ENCODE measurements at regions not wholly inside any gene's neighbourhood (a gene's known extent, or its start where the extent isn't known, plus 50 kb on each side); places are given as distances from the start of the nearest gene placed in this dataset.
"Not testable (repeated sequence)": the region's sequence is repeated elsewhere in the genome, so short reads cannot be mapped to it uniquely, and the experiment has no call there.

DNA sequence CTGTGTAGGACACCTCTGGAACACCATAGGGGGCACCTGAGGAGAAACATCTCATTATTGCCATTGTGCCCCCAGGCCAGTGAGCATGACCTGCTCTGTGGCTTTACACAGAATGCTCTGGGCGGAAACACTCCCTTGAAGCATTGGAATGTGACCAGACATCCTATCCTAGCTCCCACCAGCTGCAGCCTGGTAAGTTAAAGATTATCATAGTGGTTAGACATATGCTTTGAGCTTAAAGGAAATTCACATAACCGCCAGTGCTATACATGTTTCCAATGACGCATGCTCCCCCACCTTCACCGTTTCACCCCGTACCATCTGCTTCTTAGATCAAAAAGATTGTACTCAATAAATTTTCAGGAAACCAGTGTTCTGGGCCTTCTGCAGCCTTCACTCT, 217.7 kb upstream of the CENPE start:
- no peak for DNase-seq

DNA sequence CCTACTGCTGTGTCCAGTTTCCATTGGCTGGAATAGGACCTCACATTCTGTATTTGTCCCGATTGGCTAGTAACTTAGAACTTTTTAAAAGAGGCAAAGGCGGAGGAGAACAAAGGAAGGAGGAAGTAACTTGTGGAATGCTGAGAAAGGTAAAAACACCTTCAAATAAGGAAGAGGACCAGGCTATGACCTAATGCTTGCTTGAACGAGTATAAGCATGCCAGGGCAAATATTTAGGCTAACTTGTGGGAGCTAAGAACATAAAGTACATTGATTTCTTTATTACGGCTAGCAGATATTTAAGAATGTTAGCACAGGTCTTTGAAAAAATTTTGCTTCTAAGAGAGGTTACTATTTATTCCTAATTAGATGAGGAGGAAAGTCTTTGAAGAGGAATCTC, 214.5 kb upstream of the CENPE start:
- not testable (repeated sequence) for DNase-seq

DNA sequence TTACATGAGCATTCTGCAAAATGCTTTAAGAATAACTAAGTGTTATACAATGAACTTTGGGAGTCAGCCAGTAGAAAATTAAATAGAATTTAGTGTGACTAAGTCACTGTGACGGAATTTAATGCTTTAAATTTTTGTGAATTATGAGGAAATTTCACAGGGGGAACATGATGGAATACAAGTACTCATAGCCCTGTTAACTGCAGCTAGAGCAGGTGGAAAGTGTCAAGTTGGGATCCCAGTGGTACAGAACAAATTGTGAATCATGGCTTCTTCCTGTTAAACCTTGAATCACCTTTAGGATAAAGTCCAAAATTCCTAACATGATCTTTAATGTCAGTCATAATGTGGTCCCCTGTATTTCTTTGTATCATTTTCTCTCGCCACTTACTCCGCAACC, 212.2 kb upstream of the CENPE start:
- DNase-seq, result no peak

DNA sequence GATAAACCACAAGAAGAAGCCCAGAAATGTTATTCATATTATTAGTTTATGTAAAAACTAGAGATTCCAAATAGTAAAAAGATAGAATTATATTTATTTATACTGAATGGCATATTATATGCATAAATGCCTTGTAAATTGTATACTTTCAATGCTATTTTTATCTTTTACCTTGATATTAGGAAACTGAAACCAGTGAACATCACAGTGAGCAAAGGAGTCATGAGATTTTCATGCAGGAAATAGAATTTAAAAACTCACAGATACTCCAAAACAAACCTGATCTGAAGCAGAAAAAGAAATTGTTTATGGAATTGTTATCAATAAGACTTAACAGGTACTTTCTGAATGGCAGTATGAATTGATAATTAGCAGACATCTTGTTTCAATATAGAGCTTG, 207.3 kb upstream of the CENPE start:
- no peak for DNase-seq

DNA sequence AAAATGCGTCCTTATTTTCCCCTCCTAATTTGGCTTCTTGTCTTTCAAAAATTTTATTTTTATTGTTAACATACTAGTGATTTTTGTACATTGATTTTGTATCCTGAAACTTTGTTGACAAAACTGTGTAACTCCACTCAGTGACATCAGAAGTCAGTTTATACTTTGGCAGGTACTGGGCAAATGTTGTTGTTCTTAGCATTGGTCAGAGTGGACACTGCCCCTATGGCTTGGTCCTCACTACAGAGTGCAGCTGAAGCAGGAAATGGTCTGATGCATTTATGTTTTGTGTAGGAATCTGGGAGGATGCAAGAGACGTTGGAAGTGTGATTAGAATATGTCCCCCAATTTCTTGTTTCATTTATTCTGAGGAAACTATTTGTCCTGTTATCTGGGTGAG, 205.5 kb upstream of the CENPE start:
- DNase-seq, result no peak

DNA sequence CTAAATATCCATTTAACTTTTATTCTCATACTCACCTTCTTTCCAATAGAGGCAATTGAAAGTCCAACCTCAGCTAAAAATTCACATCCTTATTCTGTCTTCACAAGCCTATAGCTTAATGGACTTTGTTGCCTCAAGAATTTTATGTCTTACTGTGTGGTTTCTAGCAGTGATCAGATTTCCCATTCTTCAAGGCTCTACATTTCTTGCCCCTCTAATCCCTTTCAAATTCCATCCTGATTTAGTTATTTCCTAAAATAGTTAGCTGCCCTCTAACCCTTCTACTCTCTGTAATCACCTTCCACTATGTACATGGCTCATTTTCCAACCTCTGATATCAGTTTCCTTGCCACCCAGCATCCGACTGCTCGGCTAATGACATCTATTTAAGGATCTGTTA, 204.1 kb upstream of the CENPE start:
- DNase-seq, result no peak

DNA sequence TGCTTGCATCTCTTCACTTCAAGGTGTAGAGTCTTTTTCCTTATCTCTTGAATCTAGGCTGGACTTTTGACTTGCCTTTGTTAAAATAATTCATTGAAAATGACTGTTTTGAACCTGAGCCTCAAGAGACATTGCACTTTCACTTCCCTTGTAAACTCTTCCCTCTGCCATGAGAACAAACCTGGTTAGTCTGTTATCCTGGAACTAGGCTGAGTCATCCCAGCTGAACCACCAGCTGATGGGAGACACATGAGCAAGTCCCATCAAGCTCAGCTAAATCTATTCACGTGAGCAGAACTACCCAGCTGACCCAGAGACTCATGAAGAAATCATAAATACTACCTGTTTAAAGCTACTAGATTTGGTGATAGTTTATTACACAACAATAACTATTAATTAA, 202.3 kb upstream of the CENPE start:
- no peak for DNase-seq

DNA sequence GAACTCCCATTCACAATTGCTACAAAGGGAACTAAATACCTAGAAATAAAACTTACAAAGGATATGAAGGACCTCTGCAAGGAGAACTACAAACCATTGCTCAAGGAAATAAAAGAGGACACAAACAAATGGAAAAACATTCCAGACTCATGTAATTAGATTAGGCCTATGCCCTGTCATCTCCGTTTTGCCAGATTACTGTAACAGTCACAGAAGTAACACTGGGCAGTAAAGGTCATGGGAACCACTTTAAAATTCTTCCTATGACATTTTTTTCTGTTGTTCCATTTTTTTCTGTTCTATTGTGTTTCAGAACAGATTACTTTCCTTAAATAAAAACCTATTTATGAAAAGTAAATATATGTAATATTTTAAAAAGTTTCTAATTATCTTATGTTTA, 199.4 kb upstream of the CENPE start:
- DNase-seq, result no peak

DNA sequence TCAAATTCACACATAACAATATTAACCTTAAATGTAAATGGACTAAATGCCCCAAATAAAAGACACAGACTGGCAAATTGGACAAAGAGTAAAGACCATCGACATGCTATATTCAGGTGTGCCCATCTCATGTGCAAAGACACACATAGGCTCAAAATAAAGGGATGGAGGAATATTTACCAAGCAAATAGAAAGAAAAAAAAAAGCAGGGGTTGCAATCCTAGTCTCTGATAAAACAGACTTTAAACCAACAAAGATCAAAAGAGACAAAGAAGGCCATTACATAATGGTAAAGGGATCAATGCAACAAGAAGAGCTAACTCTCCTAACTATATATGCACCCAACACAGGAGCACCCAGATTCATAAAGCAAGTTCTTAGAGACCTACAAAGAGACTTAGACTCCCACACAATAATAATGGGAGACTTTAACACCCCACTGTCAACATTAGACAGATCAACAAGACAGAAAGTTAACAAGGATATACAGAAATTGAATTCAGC, 189.4 kb upstream of the CENPE start:
- not testable (repeated sequence) for DNase-seq

DNA sequence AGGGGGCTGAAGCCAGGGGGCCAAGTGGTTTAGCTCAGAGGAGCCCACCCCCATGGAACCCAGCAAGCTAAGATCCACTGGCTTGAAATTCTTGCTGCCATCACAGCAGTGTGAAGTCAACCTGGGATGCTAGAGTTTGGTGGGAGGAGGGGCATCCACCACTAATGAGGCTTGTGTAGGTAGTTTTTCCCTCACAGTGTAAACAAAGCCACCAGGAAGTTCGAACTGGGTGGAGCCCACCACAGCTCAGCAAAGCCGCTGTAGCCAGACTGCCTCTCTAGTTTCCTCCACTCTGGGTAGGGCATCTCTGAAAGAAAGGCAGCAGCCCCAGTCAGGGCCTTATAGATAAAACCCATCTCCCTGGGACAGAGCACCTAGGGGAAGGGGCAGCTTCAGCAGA, 187.4 kb upstream of the CENPE start:
- DNase-seq, result not testable (repeated sequence)

DNA sequence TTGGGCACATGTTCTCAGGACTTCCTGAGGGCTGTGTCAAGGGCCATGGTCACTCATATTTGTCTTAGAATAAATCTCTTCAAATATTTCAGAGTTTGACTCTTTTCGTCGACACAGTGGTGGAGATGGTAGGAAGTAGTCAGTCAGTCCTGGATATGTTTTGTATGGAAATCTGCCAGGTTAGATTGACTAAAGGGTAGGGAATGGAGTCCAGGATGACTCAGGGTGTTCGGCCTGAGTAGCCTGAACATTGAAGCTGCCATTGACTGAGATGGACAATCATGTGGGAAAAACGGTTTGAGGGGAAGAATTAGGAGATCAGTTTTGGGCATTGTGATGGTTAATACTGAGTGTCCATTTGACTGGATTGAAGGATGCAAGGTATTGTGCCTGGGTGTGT, 177.1 kb upstream of the CENPE start:
- no peak for DNase-seq

DNA sequence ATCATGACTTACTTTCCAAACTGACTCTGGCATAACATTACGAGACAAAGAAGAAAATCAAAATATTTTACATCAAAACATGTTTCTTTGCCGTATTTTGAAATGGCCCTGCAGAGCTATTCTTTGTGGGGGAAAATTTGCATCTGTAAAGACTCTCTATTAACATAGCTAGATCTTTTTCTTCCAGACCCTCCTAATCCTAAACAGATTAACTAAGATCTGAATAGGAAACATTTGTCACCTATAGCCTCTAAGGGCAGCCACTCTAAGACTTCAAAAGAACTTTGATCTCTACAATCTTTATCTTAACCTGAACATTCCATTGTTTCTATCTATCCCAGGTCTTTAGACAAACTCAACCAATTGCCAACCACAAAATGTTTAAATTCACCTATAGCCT, 176.6 kb upstream of the CENPE start:
- DNase-seq, result no peak

DNA sequence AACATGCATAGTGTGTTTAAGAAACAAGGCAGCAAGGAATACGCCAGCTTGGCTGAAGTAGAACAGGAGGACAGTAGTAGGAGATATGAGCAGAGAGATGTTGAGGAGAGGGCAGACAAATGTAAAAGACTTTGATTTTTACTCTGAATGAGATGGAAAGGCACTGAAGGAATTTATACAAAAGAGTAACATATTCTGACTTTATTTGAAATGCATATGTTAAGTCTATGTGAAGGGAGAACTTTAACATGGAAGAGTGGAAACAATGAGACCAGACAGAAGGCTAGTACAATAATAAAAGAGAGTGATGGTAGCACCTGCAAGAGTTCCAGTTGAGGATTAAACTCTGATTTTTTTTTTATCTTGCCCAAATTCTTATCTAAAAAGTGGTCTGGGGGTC, 176.2 kb upstream of the CENPE start:
- DNase-seq, result no peak

DNA sequence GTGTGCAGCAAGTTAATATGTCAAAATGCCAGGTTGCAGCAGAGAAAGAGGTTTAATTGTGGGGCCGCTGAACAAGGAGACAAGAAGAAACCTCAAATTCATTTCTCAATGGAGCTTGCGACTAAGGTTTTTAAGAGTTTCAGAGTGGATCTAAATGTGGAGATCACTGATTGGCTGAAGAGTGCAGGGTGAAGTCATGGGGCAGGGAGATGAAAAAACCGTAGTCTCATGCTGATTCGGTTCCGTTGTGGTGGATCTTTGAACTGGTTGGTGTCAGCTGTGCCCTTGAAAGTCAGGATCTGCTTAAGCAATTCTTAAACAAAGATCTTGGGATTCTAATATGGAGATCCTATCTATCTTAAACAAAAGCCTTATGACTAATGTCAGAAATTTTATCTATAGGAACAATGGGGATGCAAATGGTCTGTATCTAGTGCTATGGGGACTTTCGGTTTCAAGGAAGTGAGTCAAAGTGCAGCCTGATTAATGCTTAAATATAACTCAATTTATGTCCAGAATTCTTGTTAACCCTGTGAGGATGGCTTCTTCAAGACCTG, 173.9 kb upstream of the CENPE start:
- no peak for DNase-seq

DNA sequence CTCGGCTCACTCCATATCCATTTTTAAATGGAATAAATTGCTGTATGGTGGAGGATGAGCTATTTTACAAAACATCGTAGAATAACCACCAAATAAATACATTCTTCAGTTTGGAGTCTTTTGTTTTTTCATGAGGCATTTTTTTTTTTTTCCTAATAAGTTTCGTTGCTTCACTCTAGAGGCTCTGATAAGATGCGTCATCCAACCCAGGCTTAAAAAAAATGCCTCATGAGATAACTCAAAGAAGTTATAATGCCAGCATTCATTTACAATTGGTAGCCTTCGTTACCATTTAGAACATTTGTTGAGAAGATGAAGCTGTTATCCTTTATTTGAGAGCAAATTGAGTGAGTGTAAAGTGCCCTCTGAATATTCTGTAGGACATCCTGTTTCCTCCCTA, 172.2 kb upstream of the CENPE start:
- no peak for DNase-seq

DNA sequence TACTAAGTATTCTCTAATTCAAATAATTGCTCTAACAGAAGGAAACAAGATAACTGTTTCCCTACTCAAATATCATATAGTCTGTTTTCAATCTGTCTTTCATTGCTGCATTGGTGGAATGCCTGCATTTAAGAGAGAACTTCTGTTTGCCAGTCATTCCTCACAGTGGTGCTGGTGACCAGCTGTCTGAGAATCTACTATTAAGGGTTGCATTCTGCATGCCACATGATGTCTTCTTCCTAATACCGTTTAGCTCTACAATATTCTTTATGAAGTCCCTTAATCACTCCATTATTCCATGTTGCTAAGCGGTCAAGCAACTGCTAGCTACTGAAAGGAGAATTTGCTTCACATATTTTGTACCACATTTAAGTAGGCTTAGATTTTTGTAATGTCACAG, 167.1 kb upstream of the CENPE start:
- DNase-seq, result no peak

DNA sequence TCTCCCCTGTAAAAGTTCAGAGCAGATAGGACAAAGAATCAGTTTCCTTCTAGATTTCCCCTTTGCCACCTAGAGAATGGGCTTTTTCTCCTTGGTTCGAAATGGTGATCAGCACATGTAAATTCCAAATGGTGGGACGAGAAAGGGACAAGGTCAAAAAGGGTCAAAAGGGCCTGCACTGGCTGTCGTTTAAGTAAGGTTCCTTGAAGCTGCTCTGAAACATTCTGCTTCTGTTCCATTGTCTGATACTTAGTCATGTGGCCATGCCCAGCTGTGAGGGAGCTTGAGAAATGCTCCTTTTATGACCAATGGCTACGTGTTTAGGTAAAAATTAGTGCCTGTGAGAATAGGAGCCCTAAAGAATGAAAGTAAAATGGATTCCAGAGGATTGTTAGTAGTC, 165.9 kb upstream of the CENPE start:
- no peak for DNase-seq

DNA sequence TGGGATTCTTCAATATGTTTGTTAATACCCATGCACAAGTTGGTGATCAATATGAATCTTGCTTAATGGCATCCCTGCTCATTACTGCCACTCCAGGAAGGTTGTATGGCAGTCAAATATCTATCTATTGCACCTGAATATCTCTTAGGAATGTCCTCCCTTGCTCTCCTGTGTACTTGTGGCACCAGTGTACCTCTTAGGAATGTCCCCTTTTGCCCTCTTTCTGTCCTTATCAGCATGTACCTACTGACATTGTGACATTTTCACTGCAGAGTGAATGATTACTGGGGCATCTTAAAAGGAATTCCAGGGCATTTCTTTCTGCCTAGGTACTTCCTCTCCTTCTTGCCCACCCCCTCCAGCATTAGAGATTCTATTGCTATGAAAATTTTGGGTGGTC, 163.8 kb upstream of the CENPE start:
- no peak for DNase-seq

DNA sequence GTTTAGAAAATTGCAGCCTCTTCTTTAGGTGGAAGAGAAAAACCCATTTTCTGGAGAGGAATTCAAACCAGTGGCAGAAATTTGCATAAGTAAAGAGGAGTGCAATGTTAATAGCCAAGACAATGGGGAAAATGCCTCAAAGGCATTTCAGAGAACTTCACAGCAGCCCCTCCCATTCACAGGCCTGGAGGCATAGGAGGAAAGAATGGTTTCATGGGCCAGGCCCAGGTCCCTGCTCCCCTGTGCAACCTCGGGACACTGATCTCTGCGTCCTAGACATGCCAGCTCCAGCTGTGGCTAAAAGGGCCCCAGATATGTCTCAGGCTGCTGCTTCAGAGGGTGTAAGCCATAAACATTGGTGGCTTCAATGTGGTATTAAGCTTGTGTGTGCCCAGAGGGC, 161.8 kb upstream of the CENPE start:
- no peak for DNase-seq

DNA sequence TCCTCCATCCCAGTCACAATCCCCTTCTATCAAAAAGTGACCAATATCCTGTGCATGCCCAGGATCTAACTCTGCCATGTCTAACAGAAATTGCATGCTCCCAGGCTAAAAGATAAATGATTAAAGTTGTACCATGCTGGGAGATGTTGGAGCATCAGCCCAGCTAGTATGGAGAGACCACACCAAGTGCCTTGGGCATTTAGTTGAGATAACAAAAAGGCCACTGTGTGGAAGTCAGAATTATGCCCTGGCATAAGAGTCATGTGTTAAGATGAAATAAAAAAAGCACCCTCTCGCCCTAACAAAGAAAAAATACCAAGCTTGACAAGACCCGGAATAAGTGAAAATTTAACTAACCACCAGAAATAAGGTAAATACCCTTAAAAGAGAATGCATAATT, 155.9 kb upstream of the CENPE start:
- no peak for DNase-seq

DNA sequence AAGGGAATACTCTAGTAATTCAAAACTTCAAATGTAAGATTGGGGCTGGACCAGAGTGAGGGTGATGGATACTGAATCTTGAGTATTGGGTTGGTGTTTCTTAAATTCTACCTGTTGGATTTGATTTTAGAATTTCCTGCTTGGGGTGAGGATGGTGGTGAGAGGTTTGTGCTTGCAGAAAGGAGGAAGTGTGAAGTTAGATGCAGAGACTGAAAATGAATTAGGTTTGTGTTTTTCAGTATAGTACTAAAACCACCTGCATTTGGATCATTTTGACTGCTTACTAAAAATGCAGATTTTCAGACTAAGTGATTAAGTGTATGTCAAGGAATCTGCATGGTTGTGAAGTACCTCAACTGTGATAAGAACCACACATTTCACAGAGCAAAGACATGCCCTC, 131.5 kb upstream of the CENPE start:
- DNase-seq, result no peak

DNA sequence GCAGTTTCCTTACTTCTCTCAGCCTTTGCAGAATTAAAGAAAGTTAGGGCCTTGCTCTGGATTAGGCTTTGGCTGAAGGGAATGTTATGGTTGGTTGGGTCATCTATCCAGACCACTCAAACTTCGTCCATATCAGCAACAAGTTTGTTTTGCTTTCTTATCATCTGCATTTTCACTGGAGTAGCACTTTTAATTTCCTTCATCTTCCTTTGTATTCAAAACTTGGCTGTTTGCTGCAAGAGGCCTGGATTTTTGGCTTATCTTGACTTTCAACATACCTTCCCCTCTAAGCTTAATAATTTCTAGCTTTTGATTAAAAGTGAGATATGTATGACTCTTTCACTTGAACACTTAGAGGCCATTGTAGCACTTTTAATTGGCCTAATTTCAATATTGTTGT, 126.7 kb upstream of the CENPE start:
- no peak for DNase-seq

DNA sequence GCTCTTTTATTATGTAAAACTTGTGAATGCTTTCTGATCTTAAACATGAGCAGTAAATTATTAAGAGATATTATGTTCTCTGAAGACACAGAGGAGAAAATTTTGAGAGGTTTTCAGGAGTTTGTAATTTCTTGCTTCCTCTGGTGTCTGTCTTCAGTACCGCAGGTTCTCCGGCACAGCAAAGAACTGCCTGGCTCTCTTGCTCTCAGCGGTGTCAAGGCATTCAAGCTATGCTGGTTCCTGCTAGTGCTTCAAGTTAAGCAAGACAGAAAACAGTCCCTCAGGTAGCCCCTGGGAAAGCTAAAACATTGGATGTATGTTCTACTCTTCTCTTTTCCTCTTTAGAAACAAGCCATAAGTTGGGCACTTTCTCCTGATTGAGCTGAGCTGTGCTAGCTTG, 120.2 kb upstream of the CENPE start:
- DNase-seq, result no peak

DNA sequence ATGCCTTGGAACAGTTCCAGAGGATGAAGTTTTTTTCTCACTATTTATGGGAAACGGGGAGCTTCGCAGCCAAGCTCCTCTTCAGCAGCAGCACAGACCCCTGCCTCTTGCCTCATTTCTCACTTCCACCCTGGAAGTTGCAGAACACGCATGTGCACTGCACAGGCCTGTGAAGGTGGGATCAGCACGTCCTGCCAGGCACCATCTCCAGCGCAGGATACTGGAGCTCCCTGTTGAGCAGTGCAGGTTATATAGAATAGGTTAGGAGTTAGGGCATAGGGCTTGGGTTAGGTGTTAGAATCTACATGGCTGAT, 110.1 kb upstream of the CENPE start:
- DNase-seq, result no peak

DNA sequence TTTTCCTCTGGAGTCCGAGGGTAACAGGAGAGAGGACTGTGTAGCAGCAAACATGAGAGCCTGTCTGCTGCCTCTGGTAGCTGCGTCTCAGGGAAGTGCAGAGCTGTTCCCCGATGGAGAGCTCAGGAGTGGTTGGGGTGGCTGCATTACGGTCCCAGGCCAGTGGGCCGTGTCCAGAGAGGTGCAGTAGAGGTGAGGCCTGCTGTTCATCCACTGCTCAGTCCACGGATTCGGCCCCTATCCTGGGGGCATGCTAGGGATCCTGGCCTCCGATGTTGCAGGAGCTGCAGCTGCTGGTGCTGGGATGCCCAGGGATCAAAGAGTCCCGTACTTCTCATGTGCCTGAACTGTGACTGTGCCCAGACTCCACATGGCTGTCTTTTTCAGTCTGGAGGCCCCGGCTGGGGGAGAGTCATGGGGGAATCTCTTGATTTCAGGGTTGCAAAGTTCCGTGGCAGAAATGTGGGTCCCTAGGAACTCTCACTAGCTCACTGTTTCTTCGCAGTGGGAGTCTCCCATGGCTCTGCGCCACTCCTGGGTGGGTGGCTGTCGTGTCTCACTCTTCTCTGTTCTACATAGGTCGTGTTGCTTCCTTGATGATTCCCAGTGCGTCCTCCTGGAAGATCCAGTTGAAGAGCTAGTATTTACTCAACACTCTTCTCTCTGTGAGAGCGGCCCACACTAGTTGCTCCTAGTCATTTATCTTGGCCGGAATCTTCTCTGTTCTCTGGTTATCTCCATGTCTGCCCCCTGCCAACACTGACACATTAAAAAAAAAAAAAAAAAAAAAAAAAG, 109.5 kb upstream of the CENPE start:
- DNase-seq, result no peak
